HG03060 (cell line): ENCODE measurements at regions not wholly inside any gene's neighbourhood (a gene's known extent, or its start where the extent isn't known, plus 50 kb on each side); places are given as distances from the start of the nearest gene placed in this dataset.

ENCODE experiments used
- ATAC-seq: cut with Tn5 transposase; IDR thresholded peaks from one replicate; pipeline ENCODE4 v1.9.1; 2021; ENCODE audit warnings: low read depth, moderate number of reproducible peaks; ENCODE audit not compliant: unreplicated experiment

DNA sequence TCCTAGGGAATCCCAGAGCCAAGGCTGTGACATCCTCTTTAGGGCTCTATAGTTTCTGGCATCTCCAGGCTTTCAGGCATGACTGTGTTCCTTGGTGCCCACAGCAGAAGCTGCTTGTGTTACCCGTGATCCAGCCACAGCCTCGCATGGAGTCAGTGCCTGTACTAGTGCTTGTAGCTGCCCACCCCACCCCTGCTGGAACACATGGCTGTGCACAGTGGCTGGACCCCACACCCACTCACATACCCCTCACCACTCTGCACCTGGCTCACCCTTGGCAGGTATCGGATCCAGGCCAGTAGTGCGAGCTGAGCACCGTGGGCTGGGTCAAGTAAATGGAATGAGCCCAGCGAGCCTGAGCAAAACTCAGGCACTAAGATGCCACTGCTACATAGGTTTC lies 934.7 kb upstream of the PRMT6 start:
- no peak for ATAC-seq

DNA sequence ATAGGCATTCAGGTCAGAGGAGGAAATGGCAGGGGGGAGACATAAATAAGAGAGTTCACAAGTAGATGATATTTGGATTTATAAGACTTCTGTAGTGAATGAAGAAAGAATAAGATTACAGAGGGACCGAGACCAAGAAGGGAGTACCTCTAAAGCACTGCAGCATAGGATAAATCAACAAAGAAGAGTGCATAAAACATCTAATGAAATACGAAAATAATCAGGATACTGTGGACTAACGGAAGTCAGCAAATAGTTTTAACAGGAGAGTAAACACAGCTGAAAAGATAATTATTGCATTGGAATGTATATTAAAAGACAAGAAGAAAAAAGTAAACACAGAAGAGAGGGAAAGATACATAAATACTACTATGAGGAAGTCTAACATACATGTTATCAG lies 921.9 kb upstream of the PRMT6 start:
- ATAC-seq: no peak

DNA sequence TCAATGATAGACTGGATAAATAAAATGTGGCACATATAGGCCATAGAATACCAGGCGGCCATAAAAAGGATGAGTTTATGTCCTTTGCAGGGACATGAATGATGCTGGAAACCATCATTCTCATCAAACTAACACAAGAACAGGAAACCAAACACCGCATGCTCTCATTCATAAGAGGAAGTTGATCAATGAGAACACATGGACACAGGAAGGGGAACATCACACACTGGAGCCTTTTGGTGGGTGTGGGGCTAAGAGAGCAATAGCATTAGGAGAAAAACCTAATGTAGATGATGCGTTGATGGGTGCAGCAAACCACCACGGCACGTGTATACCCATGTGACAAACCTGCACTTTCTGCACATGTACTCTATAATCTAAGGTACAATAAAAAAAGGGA lies 883.4 kb upstream of the PRMT6 start:
- no peak for ATAC-seq

DNA sequence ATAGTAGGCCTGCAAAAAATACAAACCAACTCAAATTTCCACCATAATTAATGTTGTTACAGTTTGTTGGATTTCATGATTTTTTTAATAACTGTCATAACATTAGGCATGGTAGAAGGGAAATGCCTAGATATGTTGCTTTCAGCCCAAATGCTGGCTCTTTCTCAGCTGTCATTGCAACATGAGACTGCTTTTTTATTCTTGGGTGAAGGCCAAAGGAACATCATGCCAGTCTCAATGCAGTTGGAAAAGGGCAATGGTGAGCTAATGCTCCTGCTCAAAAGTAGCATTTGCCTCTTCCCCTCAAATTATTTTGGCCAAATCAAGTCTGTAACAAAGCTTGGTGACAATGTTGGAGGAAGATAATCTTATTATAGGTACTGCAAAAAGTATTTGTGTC lies 877.7 kb upstream of the PRMT6 start:
- no peak for ATAC-seq

DNA sequence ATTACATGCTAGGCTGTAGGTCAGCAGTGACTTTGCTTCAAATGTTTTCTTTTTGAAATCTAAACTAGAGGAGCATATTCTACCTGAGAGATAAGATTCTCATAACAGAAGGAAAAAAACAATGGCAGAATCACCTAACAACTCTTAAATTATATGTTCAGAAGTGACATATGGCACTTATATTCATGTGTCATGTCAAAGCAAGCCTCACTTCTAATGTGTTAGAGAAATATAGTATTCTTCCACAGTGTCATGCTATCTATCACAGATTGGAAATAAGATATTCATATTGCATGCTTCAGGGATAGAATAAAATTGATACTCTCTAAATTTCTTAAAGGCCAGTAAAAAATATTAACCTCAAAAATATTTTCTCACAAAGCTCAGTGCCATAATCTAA lies 874.6 kb upstream of the PRMT6 start:
- ATAC-seq: no peak

DNA sequence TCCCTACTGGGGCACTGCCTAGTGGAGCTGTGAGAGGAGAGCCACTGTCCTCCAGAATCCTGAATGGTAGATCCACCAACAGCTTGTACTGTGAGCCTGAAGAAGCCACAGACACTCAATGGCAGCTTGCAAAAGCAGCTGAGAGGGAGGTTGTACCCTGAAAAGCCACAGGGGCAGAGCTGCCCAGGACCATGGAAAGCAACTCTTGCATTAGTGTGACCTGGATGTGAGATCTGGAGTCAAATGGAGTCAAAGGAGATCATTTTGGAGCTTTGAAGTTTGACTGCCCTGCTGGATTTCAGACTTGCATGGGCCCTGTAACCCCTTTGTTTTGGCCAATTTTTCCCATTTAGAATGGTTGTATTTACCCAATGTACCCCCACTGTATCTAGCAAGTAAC lies 871.4 kb upstream of the PRMT6 start:
- no peak for ATAC-seq

DNA sequence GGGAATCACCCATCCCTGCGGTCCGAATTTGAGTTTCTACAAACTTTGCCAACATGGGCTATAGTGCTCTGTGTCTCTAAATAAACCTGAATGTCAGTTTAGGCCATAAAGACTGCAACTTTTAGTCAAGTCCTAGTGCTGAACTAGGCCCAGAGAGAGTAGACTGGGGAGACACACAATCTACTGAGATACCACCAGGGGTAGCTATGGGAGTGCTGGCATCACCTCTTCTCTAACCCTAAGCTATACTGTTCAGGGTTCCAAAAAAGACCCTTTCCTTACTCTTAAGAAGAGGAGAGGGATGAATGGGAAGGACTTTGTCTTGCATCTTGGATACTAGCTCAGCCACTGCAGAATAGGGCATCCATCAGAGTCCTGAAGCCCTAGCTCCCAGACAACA lies 866.7 kb upstream of the PRMT6 start:
- ATAC-seq: no peak

DNA sequence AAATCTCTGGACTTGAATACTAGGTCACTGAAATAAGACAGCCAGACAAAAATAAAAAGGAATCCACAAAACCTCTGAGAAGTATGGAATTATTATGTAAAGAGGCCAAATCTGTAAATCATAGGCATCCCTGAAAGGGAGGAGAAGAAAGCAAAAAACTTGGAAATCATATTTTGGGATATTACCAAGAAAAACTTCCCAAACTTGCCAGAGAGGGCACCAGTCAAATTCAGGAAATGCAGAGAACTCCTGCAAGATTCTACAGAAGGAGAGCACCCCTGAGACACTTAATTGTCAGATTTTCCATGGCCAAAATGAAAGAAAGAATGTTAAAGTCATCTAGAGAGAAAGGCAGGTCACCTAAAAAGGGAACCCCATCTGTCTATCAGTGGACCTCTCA lies 862.3 kb upstream of the PRMT6 start:
- ATAC-seq: no peak

DNA sequence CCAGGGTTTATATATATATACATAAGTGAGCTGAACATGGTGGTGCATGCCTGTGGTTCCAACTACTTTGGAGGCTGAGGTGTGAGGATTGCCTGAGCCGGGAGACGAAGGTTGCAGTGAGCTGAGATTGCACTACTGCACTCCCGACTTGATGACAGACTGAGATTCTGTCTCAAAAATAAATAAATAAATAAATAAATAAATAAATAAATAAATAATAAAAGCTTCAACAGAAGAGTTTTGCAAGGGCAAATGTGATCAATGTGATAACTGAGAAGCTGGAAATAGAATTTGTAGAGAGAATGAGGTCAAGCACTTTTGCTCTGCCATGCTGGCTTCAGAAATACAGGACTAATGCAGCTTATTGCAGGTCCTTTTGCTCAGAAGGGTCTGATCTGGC lies 855.8 kb upstream of the PRMT6 start:
- ATAC-seq: no peak

DNA sequence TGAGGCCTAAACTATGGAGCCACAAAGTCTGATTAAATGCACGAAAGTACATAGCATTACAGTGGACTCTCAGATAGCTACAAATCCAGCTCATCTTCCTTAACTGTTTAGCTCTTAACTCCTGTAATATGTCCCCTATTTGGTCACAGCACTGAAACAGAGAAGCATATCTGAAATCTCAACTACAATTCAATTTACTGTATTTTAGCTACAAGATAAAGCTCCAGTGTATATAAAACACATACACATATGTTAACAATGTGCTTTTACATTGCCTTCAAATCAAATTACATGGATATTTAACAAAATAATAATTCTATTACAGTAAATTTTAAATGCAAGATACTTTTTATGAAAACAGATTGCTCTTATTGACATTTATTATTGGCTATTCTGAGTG lies 849.3 kb upstream of the PRMT6 start:
- ATAC-seq: no peak

DNA sequence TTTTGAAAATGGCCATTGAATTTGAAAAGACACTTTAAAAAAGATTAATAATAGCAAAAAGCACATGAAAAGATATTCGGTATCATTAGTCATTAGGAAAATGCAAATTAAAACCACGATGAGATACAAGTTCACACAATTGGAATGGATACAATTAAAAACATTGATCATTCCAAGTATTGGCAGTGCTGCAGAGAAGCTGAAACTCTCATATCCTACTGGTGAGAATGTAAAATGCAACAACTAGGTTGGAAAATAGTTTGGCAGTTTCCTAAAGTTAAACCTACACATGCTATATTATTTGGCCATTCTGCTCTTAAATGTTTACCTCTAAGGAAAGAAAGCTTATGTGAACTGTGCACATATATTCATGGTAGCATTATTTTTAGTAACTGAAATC lies 838.7 kb upstream of the PRMT6 start:
- no peak for ATAC-seq

DNA sequence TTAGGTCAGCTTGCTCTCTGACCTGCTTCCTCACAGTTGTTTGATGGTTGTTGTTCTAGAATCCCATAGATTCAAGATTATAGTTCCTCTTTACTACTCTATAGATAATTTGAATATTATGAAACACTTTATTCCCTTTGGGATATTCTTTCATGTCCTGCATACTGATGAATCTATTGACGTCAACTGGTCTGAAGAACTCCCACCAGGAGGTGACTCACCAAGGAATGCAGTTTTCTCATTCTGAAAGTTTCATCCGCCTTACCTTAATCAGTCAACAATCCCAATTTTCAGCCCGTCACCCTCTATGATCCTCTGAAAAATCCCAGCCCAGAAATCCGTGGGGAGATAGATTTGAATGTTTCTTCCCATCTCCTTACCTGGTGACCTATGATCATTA lies 834.1 kb upstream of the PRMT6 start:
- no peak for ATAC-seq

DNA sequence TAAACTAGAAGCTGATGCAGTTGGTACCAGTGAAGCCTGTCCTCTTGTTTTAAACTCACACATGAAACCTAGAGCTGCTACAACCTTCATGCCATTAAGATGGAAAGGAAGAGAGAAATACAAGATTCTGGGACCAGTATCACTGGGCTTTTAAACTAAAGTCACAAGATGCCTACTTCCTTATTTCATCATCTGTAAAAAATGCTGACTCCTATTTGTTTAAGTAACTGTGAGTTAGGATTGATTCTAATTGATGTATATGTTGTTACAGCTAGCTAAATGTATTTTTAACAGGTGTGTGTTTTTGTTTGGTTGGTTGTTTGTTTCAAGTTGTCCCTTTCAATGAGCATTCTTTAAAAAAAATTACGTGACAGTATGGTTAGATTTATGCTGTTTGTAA lies 833.3 kb upstream of the PRMT6 start:
- ATAC-seq: no peak

DNA sequence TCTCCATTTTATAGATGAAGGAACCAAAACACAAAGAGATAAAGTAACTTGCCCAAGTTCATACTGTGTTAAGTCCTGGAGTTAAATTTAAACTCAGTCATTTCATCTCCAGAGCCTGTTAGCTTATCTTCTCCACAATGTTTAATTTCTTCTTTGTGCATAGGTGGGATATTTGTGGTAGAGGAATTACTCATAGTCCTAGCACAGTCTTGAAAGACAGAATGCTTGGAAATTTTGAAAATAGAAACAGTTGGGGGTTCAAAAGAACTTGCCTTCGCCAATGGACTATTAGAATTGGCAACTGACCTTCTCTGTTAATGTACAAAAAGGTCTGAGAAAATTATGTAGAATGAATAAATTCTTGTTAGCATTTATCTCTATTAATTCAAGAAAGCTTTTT lies 832.0 kb upstream of the PRMT6 start:
- ATAC-seq: no peak

DNA sequence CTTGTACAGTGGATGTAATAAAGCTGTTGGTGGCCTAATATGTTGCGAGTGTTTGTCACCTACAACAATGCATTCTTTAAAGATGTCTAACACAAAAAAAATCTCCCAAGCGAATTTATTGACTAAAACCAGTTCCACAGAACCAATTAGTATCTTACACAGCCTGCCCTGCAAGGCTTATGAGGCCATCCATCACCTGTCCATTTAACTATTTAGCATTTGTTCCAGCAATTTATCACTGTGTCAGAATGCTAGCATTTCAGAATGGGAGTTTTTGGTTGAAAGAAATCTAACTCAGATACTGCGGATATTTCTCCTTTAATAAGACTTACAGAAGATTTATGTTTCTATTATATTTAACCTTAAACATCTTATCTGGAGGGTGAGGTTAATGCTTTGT lies 831.1 kb upstream of the PRMT6 start:
- no peak for ATAC-seq

DNA sequence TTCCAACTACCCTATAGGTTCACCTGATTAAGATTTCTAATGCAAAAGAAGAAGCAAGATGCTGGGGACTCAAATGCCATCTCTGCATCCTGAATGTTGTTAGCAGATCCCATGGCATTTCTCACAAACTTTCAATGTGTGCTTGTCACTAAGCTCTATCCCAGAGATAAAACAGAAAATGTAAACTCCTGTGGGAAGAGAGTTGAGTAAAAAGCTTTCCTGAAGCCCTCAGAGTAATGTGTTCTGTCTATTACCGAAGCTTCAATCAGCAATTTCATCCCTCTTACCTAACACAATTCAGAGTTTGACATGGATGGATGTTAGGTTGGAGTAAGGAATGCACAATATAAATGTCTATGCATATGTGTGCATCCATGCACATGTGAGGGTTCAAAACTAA lies 829.9 kb upstream of the PRMT6 start:
- no peak for ATAC-seq

DNA sequence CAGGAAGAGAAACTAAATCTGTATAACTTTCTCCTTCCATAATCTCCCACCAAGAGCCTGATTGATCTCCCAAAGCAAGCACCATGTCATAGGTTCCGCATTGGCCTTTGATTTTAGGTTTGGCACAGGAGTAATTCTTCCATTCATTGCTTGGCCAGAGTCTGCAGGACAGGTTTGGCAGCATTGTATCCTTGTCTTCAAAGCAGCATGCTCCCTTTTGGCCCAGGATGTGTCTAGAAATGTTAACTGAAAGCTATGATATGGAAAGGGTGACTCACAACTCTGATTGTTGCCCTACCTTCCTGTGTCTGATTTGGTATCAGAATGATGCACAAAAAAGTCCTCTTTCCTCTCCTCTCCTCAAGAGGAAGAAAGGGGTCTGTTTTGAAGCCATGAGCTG lies 824.3 kb upstream of the PRMT6 start:
- ATAC-seq: no peak

DNA sequence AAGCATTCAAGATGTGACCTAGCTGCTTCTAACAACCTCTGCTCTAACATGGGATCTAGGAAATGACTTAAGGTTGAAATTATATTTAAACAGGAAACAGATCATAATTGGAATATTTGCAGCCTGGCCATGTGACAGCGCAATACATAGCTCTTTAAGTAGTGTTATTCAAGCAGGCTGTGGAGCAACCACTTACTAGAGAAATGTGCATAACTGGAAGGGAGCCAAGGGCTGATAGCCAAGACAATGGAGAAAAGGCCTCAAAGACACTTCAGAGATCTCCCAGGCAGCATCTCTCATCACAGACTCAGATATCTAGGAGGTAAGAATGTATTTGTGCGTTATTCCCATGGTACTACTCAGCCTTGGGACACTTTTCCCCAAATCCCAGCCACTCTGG lies 823.0 kb upstream of the PRMT6 start:
- no peak for ATAC-seq

DNA sequence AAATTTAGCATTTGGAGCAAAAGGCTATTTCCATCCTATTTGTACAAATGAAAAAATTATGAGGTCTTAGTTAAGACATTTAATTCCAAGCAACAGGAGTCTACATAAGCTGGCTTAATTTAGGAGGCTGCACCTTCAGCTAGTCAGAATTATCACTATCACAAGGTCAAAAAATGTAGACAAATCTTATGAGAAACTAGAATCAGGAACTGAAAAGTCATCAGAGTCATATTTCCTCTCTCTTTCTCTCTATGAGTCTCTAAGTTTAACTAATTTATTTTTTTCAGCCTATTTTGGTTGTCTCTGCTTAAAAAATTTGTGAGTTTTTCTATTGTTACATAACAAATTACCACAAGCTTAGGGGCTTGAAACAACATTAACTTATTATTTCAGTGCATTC lies 807.1 kb upstream of the PRMT6 start:
- no peak for ATAC-seq

DNA sequence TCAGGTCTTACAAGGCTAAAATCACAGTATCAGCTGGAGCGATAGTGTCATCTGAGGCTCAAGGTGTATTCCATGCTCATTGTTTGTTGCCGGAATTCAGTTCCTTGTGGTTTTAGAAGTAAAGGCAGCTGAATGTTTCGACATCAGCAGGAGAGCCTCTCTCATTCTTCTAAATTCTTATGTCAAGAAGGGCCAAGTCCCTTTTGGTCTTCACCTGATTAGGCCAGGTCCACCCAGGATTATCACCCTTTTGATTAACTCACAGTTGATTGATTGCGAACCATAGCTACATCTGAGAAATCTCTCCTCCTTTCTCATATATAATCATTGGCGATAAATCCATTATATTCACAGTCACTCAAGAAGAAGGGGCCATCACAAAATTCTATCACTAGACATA lies 806.7 kb upstream of the PRMT6 start:
- ATAC-seq: no peak

DNA sequence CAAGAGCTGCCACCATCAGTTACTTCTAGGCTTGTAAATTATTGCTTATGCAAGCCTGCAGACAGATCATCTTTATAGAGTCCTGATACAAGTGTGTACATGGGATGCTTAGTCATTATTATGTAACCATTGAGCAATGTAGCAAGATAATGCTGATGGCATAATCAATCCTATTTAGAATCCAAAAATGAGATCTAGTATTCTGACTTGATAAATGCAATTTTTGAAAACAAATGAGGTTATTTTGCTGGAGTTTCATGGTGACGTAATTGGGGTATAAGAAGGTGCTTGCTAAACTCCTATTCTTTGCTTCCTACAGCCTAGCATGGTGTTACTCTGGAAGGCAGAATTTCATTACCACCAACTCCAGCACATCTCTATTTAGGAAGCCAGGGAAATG lies 801.7 kb upstream of the PRMT6 start:
- no peak for ATAC-seq

DNA sequence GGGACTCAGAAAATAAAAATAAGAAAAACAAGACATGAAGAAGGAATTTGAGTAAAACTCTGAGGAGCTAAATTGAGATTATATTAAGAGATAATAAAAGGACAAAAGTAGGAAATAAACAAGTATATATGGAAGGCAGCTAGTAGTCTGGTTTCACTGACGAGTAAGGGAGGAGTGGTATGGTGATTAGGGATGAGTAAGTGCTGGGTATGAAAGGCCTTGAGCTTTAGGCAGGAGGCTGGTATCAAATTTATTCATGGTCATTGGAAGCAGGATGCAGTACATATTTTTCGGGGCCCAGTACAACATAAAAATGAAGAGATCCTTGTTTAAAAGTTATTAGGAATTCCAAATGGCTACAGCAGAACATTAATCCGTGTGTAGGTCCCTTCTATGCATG lies 789.7 kb upstream of the PRMT6 start:
- ATAC-seq: no peak

DNA sequence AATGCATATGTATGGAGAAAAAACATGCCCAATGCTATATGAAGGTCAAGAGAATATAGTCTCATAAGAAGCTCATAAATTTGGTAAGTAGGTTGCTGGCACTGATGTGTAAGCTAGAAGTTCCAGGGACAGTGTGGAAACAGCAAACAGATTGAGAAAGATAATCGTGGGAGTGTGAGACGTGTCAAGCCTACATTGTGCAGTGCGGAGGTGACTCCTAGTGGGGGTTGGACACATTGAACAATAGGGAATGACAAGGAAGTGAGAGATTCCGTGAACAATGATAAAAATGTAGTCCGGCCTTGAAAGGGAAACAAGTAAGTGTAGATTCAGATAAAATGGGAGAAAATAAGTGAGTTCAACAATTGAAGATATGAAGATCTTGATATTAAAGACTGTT lies 788.4 kb upstream of the PRMT6 start:
- ATAC-seq: no peak

DNA sequence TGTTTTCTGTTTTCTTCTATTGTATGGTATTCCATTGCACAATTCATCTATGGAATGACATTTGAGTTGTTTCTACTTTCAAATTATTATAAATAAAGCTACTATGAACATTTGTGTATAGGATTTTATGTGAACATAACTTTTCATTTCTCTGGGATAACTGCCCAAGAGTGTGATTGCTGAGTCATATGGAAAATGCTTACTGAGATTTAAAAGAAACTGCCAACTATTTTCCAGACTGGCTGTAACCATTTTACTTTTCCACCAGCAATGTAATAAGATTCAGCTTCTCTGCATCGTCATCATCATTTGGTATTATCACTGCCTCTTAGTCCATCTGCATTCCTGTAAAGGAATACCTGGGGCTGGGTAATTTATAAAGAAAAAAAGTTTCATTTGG lies 779.6 kb upstream of the PRMT6 start:
- no peak for ATAC-seq
